T-helper 17 cell (primary cell): ENCODE measurements at regions not wholly inside any gene's neighbourhood (a gene's known extent, or its start where the extent isn't known, plus 50 kb on each side); places are given as distances from the start of the nearest gene placed in this dataset.

ENCODE experiments used
- ATAC-seq: fragments of 150-1000 bp; cut with Tn5 transposase; 2 replicates; pipeline ENCODE4 v1.10.0; 2021; ENCODE audit warnings: mild to moderate bottlenecking, moderate library complexity
- DNase-seq, 3 donors: peaks; one replicate each; pipeline versions ENCODE4 v3.0.0 to v3.0.0-alpha.2; 2020 to 2021
- H3K9me3 ChIP-seq: one replicate; pipeline ENCODE4 v1.7.0; 2013; ENCODE audit warnings: low read length, mild to moderate bottlenecking; ENCODE audit not compliant: control insufficient read depth, poor library complexity, severe bottlenecking
- H3K27ac Mint-ChIP-seq: one replicate; pipeline ENCODE4 v1.8.0; 2022; ENCODE audit warnings: mild to moderate bottlenecking, moderate library complexity, mixed read lengths
- H3K27me3 Mint-ChIP-seq: one replicate; pipeline ENCODE4 v1.8.0; 2022; ENCODE audit warnings: mixed read lengths
- H3K36me3 Mint-ChIP-seq: one replicate; pipeline ENCODE4 v1.8.0; 2022; ENCODE audit warnings: low read depth, mixed read lengths
- H3K4me1 Mint-ChIP-seq: one replicate; pipeline ENCODE4 v1.8.0; 2022; ENCODE audit warnings: mild to moderate bottlenecking, mixed read lengths
- H3K4me3 Mint-ChIP-seq: one replicate; pipeline ENCODE4 v1.8.0; 2022; ENCODE audit warnings: mild to moderate bottlenecking, moderate library complexity, mixed read lengths

DNA sequence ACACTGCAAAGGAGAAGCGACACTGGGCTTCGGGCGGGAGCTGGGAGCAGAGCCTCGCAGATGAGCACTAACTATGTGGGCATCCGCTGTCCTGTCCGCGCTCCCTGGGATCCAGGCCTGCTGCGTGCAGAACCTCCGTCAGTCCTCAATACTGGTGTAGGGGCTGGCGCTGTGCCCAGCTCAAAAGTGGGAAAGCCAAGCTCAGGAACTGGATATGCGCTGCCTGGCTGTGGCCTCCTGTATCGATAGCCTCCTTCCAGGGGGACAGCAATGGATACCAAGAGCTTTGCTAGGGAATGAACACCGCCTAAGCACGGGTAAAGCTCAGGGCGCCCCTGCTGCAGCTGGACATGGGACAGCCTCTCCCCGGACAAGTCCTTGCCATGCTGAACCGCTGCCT, 270.4 kb downstream of the NSG2 start:
- no peak overlapping the region for H3K27ac Mint-ChIP-seq
- peaks cover 2% of the 10 kb centered on the region for H3K36me3 Mint-ChIP-seq
- ATAC-seq = no peak

GRCh38 chr5:174316326-174316725, 270.8 kb downstream of the NSG2 start:
- no peak overlapping the region for H3K27ac Mint-ChIP-seq

More for the DNA sequence above, 270.4 kb downstream of the NSG2 start:
- H3K4me3 Mint-ChIP-seq = no peak overlapping the region
- no peaks in the 10 kb centered on the region for H3K9me3 ChIP-seq
- H3K27me3 Mint-ChIP-seq = peaks cover 56% of the 10 kb centered on the region
- DNase-seq = no peak
- peaks cover 3% of the 10 kb centered on the region for H3K4me1 Mint-ChIP-seq

GRCh38 chr5:174317256-174317894, 271.9 kb downstream of the NSG2 start:
- ATAC-seq (no peak), DNase-seq (no peak)
- Mint-ChIP-seq H3K4me1 (peaks cover 3% of the 10 kb centered on the region), H3K4me3 (no peak overlapping the region), H3K27me3 (peaks cover 51% of the 10 kb centered on the region), H3K36me3 (peaks cover 2% of the 10 kb centered on the region), H3K27ac (no peak overlapping the region)
- no peaks in the 10 kb centered on the region for H3K9me3 ChIP-seq

More at GRCh38 chr5:174316326-174316725, 270.8 kb downstream of the NSG2 start:
- no peak for ATAC-seq
- H3K4me1 Mint-ChIP-seq = peaks cover 3% of the 10 kb centered on the region
- H3K9me3 ChIP-seq = no peaks in the 10 kb centered on the region
- peaks cover 51% of the 10 kb centered on the region for H3K27me3 Mint-ChIP-seq
- H3K36me3 Mint-ChIP-seq = peaks cover 2% of the 10 kb centered on the region
- H3K4me3 Mint-ChIP-seq = no peak overlapping the region
- no peak for DNase-seq

DNA sequence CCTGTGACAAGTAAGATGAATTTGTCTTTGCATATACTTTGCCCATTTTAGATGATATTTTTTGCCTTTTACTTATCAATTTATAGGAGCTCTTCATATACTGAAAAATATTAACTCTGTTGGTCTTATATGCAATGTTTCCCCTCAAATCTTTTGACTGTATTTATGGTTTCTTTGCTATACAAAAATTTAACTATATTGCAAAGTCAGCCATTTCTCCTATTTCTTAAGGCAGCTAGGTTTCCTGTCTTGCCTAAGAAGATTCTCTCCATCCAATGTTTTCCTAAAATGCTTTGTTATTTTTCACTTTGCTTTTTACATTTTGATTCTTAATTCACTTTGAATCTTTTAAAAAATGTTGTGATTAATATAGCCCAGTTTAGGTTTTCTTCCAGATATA, 273.1 kb downstream of the NSG2 start:
- peaks cover 2% of the 10 kb centered on the region for H3K36me3 Mint-ChIP-seq
- no peak for ATAC-seq
- H3K27me3 Mint-ChIP-seq = peaks cover 50% of the 10 kb centered on the region
- no peak overlapping the region for H3K4me3 Mint-ChIP-seq
- no peak for DNase-seq
- no peak overlapping the region for H3K27ac Mint-ChIP-seq
- H3K9me3 ChIP-seq = no peaks in the 10 kb centered on the region
- no peaks in the 10 kb centered on the region for H3K4me1 Mint-ChIP-seq

DNA sequence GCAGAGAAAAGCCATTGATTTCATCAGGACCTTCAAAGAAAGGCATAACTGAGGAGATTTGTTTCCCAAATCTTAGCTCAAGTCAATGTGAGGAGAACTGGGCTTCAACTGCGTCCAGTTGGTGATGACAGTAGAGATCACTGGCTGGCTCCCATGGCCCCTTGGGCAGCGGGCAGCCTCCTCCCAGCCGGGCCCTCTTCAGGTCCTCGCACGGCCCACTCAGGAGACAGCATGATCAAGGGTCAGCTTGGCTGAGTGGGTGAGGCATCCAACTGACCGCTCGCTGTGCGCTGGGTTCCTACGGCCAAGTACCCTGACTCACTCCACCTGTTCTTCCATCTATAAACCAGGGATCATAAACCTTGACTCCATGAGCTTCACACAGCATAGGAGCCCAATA, 274.0 kb downstream of the NSG2 start:
- H3K9me3 ChIP-seq = no peaks in the 10 kb centered on the region
- H3K27ac Mint-ChIP-seq = no peak overlapping the region
- no peak for ATAC-seq
- peaks cover 50% of the 10 kb centered on the region for H3K27me3 Mint-ChIP-seq
- H3K36me3 Mint-ChIP-seq = peaks cover 2% of the 10 kb centered on the region
- H3K4me1 Mint-ChIP-seq = no peaks in the 10 kb centered on the region
- DNase-seq = no peak
- H3K4me3 Mint-ChIP-seq = no peak overlapping the region

DNA sequence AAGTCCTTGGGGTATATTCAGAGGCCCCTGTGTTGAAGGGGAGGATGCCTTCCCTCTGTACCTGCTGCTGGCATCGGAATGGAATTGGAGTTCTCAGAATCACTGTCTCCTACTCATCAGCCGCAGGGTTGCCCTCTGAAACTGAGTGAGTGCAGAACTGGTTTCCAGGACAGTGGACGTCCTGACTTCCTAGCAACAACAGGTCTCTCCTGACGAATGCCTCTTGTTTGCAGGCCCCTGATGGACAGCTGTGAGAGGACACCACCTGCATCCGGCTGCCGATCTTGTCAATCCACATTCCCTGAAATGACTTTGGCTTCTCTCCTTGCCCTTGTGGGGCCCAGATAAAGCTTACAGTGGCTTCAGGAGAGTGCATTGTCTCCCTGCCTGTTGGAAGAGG, 274.5 kb downstream of the NSG2 start:
- peaks cover 2% of the 10 kb centered on the region for H3K36me3 Mint-ChIP-seq

GRCh38 chr5:174323878-174324281, 278.4 kb downstream of the NSG2 start:
- no peak for DNase-seq
- Mint-ChIP-seq H3K27me3 (peaks cover 32% of the 10 kb centered on the region), H3K36me3 (no peaks in the 10 kb centered on the region), H3K4me3 (no peak overlapping the region), H3K4me1 (peaks cover 2% of the 10 kb centered on the region), H3K27ac (no peak overlapping the region)
- no peaks in the 10 kb centered on the region for H3K9me3 ChIP-seq
- ATAC-seq = no peak

More for the DNA sequence above, 274.5 kb downstream of the NSG2 start:
- no peaks in the 10 kb centered on the region for H3K9me3 ChIP-seq
- no peak overlapping the region for H3K27ac Mint-ChIP-seq
- peaks cover 49% of the 10 kb centered on the region for H3K27me3 Mint-ChIP-seq
- H3K4me1 Mint-ChIP-seq = no peaks in the 10 kb centered on the region
- DNase-seq = no peak
- no peak for ATAC-seq
- H3K4me3 Mint-ChIP-seq = no peak overlapping the region

GRCh38 chr5:174324680-174325079, 279.2 kb downstream of the NSG2 start:
- Mint-ChIP-seq H3K4me1 (peaks cover 2% of the 10 kb centered on the region), H3K27ac (no peak overlapping the region), H3K36me3 (no peaks in the 10 kb centered on the region), H3K27me3 (peaks cover 38% of the 10 kb centered on the region), H3K4me3 (no peak overlapping the region)
- DNase-seq (no peak), ATAC-seq (no peak)
- H3K9me3 ChIP-seq = no peaks in the 10 kb centered on the region

DNA sequence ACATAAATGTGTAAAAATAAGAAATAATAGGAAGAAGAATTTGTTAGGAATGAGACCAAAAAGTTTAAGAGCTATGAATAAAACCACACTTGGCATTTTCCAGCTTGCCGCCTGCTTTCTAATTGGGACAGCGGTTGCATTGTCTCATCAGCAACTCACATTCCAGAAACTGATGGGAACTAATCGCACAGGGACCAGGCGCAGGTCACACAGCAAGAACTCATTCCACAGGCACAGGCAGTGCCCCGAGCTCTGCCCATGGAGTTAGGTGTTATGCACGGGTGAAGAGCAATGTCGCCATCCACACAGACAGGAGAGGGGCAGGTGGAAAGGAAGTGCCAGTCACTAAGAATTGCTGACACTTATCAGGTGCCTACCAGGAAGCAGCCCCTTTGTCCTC, 279.9 kb downstream of the NSG2 start:
- DNase-seq (no peak), ATAC-seq (no peak)
- no peaks in the 10 kb centered on the region for H3K9me3 ChIP-seq
- Mint-ChIP-seq H3K36me3 (no peaks in the 10 kb centered on the region), H3K4me3 (no peak overlapping the region), H3K4me1 (peaks cover 2% of the 10 kb centered on the region), H3K27me3 (peaks cover 45% of the 10 kb centered on the region), H3K27ac (no peak overlapping the region)

DNA sequence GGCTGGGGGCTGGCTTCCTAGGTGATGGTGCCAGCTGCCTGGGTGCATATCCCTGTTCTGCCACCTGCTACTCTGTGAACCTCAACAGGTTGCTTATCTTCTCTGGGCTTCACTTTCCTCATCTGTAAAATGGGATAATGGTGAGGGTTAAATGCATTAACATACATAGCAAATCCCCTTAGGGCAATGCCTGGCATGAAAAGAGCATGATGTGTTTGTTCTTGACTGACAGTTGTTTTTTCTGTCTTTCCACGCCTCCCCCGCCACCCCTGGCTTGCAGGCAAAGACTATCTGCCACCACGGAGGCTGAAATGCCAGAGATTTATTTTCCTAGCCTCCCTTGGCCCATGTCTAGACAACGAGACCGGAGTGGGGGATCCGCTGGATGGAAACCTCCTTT, 280.5 kb downstream of the NSG2 start:
- H3K27ac Mint-ChIP-seq = no peak overlapping the region
- H3K4me1 Mint-ChIP-seq = peaks cover 2% of the 10 kb centered on the region
- DNase-seq = no peak
- no peaks in the 10 kb centered on the region for H3K9me3 ChIP-seq
- H3K27me3 Mint-ChIP-seq = peaks cover 50% of the 10 kb centered on the region
- H3K36me3 Mint-ChIP-seq = no peaks in the 10 kb centered on the region
- no peak overlapping the region for H3K4me3 Mint-ChIP-seq
- no peak for ATAC-seq

- Mint-ChIP-seq H3K4me3 (no peak overlapping the region), H3K36me3 (no peaks in the 10 kb centered on the region), H3K27me3 (peaks cover 51% of the 10 kb centered on the region), H3K4me1 (peaks cover 2% of the 10 kb centered on the region), H3K27ac (no peak overlapping the region)
- DNase-seq (no peak), ATAC-seq (no peak)
- H3K9me3 ChIP-seq = no peaks in the 10 kb centered on the region
Observed at GRCh38 chr5:174326372-174326771, 280.9 kb downstream of the NSG2 start.

- no peaks in the 10 kb centered on the region for H3K36me3 Mint-ChIP-seq
- H3K4me1 Mint-ChIP-seq = peaks cover 2% of the 10 kb centered on the region
- peaks cover 51% of the 10 kb centered on the region for H3K27me3 Mint-ChIP-seq
- DNase-seq (peak in 1 of 3 donors; percentile 32), ATAC-seq (no peak)
- no peaks in the 10 kb centered on the region for H3K9me3 ChIP-seq
- H3K4me3 Mint-ChIP-seq = no peak overlapping the region
- no peak overlapping the region for H3K27ac Mint-ChIP-seq
Observed at GRCh38 chr5:174327317-174327864, 281.9 kb downstream of the NSG2 start.

- Mint-ChIP-seq H3K4me3 (no peak overlapping the region), H3K27me3 (peaks cover 46% of the 10 kb centered on the region), H3K27ac (no peak overlapping the region), H3K36me3 (no peaks in the 10 kb centered on the region), H3K4me1 (peaks cover 2% of the 10 kb centered on the region)
- ATAC-seq (no peak), DNase-seq (no peak)
- H3K9me3 ChIP-seq = no peaks in the 10 kb centered on the region
Observed at GRCh38 chr5:174327896-174328295, 282.4 kb downstream of the NSG2 start.

DNA sequence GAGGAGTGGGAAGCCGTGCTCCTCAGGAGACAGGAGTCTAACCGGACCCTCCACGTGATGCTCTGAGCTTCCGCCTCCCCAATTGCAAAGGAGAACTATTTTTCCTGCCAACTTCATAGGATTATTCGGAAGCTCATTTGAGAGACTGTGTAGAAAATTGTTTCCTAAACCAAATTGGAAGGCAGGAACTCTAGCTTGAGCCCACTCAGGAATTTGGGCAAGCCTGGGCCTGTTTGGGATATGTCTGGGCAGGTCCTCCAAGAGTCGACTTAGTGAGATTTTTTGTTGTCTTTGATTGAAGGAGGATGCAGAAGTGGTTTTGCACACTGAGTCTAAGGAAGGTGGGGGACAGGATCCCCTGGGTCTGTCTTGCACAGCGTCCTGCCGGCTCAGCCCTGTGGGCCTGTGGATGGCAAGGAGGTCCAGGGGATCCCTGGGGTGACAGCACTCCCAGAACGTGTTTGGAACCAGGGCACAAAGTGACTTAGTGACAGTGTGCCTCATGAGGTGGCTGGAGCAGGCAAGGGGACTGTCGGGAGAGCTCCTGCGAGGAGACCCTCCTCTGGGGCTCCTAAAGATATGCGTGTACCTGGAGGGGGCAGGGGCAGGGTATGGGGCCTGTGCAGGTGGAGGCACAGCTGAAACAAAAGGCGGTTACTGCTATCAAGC, 283.3 kb downstream of the NSG2 start:
- Mint-ChIP-seq H3K27me3 (peaks cover 38% of the 10 kb centered on the region), H3K4me1 (peaks cover 2% of the 10 kb centered on the region), H3K27ac (no peak overlapping the region), H3K36me3 (no peaks in the 10 kb centered on the region), H3K4me3 (no peak overlapping the region)
- no peak for ATAC-seq
- DNase-seq = no peak
- H3K9me3 ChIP-seq = no peaks in the 10 kb centered on the region
